IMR-90 (cell line): ENCODE measurements at regions not wholly inside any gene's neighbourhood (a gene's known extent, or its start where the extent isn't known, plus 50 kb on each side); places are given as distances from the start of the nearest gene placed in this dataset.
A peak's percentile ranks its signal among the peaks of the same experiment; 100 is the strongest.

Experiments used
- ATAC-seq: fragments of 200-7000 bp; cut with Tn5 transposase; 2 replicates; pipeline ENCODE4 v1.9.1; 2020; ENCODE audit warnings: low read depth, mild to moderate bottlenecking, moderate library complexity
- BruUV-seq: library from RNA; stranded (reverse); fragments of 400-500 nt; replicated peaks from 2 replicates; lab custom pipeline; 2021; lab: Mats Ljungman, UMichigan
- CTCF ChIA-PET: fragments of 300-600 bp; formaldehyde crosslinking; extraction: SDS; loops from one replicate; lab custom pipeline; 2021; ENCODE audit warnings: antibody characterized with exemption; lab: Yijun Ruan, JAX
- POLR2A ChIA-PET: fragments of 300-600 bp; sonication (Branson Sonifier 250); formaldehyde crosslinking; loops from one replicate; lab custom pipeline; 2022; ENCODE audit warnings: antibody characterized with exemption; ENCODE audit not compliant: unreplicated experiment; lab: Charles Lee
- DNase-seq: peaks from one replicate; pipeline ENCODE4 v3.0.0; 2013
- H2AFZ ChIP-seq: replicated peaks from 2 replicates; pipeline ENCODE3; 2013; ENCODE audit warnings: low read length, mild to moderate bottlenecking; ENCODE audit not compliant: poor library complexity
- H2AK5ac ChIP-seq: 2 replicates; pipeline ENCODE4 v1.6.1; 2013; ENCODE audit warnings: low read depth, low read length, inconsistent platforms
- H2AK9ac ChIP-seq: replicated peaks from 2 replicates; pipeline ENCODE3; 2013; ENCODE audit warnings: mild to moderate bottlenecking, low read depth, low read length, moderate library complexity; ENCODE audit not compliant: poor library complexity
- H2BK120ac ChIP-seq: 2 replicates; pipeline ENCODE4 v1.6.1; 2013; ENCODE audit warnings: low read depth, low read length, inconsistent platforms
- H2BK15ac ChIP-seq: 3 replicates; pipeline ENCODE4 v1.6.1; 2013; ENCODE audit warnings: low read depth, low read length, inconsistent platforms
- H2BK20ac ChIP-seq: 2 replicates; pipeline ENCODE4 v1.6.1; 2013; ENCODE audit warnings: low read depth, mild to moderate bottlenecking, inconsistent platforms, low read length, moderate library complexity
- H2BK5ac ChIP-seq: 2 replicates; pipeline ENCODE4 v1.6.1; 2013; ENCODE audit warnings: mild to moderate bottlenecking, low read depth, low read length, inconsistent platforms; ENCODE audit not compliant: poor library complexity, severe bottlenecking
- H3K14ac ChIP-seq: replicated peaks from 2 replicates; pipeline ENCODE4 v1.6.1; 2013; ENCODE audit warnings: low read depth, low read length, inconsistent platforms
- H3K18ac ChIP-seq: 2 replicates; pipeline ENCODE4 v1.6.1; 2013; ENCODE audit warnings: low read depth, low read length, control low read depth
- H3K23ac ChIP-seq: 2 replicates; pipeline ENCODE4 v1.6.1; 2013; ENCODE audit warnings: low read depth, low read length, inconsistent platforms
- H3K27ac ChIP-seq: 2 replicates; pipeline ENCODE4 v1.5.1; 2013; ENCODE audit warnings: mild to moderate bottlenecking, control low read depth, low read length; ENCODE audit not compliant: insufficient read depth
- H3K27me3 ChIP-seq: 2 replicates; pipeline ENCODE4 v1.6.1; 2013; ENCODE audit warnings: low read length; ENCODE audit not compliant: control insufficient read depth, insufficient read depth
- H3K36me3 ChIP-seq: 2 replicates; pipeline ENCODE4 v1.6.1; 2013; ENCODE audit warnings: low read length, mixed read lengths; ENCODE audit not compliant: control insufficient read depth, insufficient read depth
- H3K4ac ChIP-seq: 2 replicates; pipeline ENCODE4 v1.6.1; 2013; ENCODE audit warnings: low read depth, low read length, inconsistent platforms
- H3K4me1 ChIP-seq: 2 replicates; pipeline ENCODE4 v1.6.1; 2013; ENCODE audit warnings: low read length, mixed read lengths; ENCODE audit not compliant: control insufficient read depth, insufficient read depth
- H3K4me2 ChIP-seq: 2 replicates; pipeline ENCODE4 v1.6.1; 2013; ENCODE audit warnings: low read depth, mild to moderate bottlenecking, control low read depth, low read length, moderate library complexity
- H3K4me3 ChIP-seq: 2 replicates; pipeline ENCODE4 v1.5.1; 2013; ENCODE audit warnings: low read depth, mild to moderate bottlenecking, control low read depth, low read length, moderate library complexity; ENCODE audit not compliant: insufficient read depth
- H3K56ac ChIP-seq: 2 replicates; pipeline ENCODE4 v1.6.1; 2013; ENCODE audit warnings: low read length, inconsistent platforms; ENCODE audit not compliant: insufficient read depth; ENCODE audit errors: extremely low read depth
- H3K79me1 ChIP-seq, 2 experiments: 2 replicates each; pipeline ENCODE4 v1.6.1; 2013; ENCODE audit warnings: low read length in 2 of 2, inconsistent platforms in 1 of 2, low read depth in 1 of 2
- H3K9ac ChIP-seq: 2 replicates; pipeline ENCODE4 v1.6.1; 2013; ENCODE audit warnings: low read depth, low read length, control low read depth
- H3K9me1 ChIP-seq: 2 replicates; pipeline ENCODE4 v1.6.1; 2013; ENCODE audit warnings: low read length, inconsistent platforms; ENCODE audit not compliant: insufficient read depth
- H3K9me3 ChIP-seq: 2 replicates; pipeline ENCODE4 v1.6.1; 2013; ENCODE audit warnings: low read length; ENCODE audit not compliant: control insufficient read depth, insufficient read depth
- H4K20me1 ChIP-seq: 2 replicates; pipeline ENCODE4 v1.6.1; 2013; ENCODE audit warnings: low read length, inconsistent platforms; ENCODE audit not compliant: insufficient read depth
- H4K5ac ChIP-seq: 2 replicates; pipeline ENCODE4 v1.6.1; 2013; ENCODE audit warnings: mild to moderate bottlenecking, low read depth, low read length, control low read depth
- H4K8ac ChIP-seq, 2 experiments: 2 replicates each; pipeline ENCODE4 v1.6.1; 2013; ENCODE audit warnings: low read depth in 2 of 2, low read length in 2 of 2, control low read depth in 1 of 2, inconsistent platforms in 1 of 2
- H4K91ac ChIP-seq: 2 replicates; pipeline ENCODE4 v1.6.1; 2013; ENCODE audit warnings: low read depth, low read length, inconsistent platforms; ENCODE audit not compliant: insufficient read depth
- CEBPB ChIP-seq: IDR thresholded peaks from 2 replicates; pipeline ENCODE4 v1.6.1; 2012; ENCODE audit warnings: low read depth, low read length, improper control_type of control experiment
- MAZ ChIP-seq: IDR thresholded peaks from 2 replicates; pipeline ENCODE4 v1.6.1; 2012; ENCODE audit warnings: low read depth, mild to moderate bottlenecking, low read length, improper control_type of control experiment, moderate library complexity, borderline replicate concordance
- RFX5 ChIP-seq: IDR thresholded peaks from 2 replicates; pipeline ENCODE4 v1.8.0; 2012; ENCODE audit warnings: low read depth, mild to moderate bottlenecking, low read length, moderate library complexity
- SMC3 ChIP-seq: fragments of 150-350 bp; IDR thresholded peaks from 2 replicates; pipeline ENCODE4 v1.6.1; 2016; ENCODE audit warnings: low read depth, mild to moderate bottlenecking, antibody characterized with exemption, low read length, moderate library complexity
- WGBS, 2 experiments: methylation state at CpG; one replicate each; pipeline versions ENCODE4 v1.1.5 to v1.1.7; 2013; ENCODE audit warnings: missing lambda C conversion rate in 2 of 2; ENCODE audit not compliant: insufficient read length in 1 of 2; ENCODE audit errors: extremely low coverage in 2 of 2; 5-methylcytosine and 5-hydroxymethylcytosine counted together
- dilution Hi-C: fragments of 300-500 bp; cut with HindIII; formaldehyde crosslinking; loops from one replicate; pipeline ENCODE4 v1.14.3; 2018; ENCODE audit warnings: low sequenced_read_pairs; ENCODE audit not compliant: unreplicated experiment
- in situ Hi-C: fragments of 300-500 bp; cut with MboI; formaldehyde crosslinking; loops from 3 replicates; pipeline ENCODE4 v1.14.3; 2019; ENCODE audit warnings: low sequenced_read_pairs, inconsistent platforms, mixed read lengths
- intact Hi-C: fragments of 100-400 bp; cut with micrococcal nuclease; formaldehyde crosslinking; loops from 2 replicates; pipeline ENCODE4 v1.10.0; 2022

DNA sequence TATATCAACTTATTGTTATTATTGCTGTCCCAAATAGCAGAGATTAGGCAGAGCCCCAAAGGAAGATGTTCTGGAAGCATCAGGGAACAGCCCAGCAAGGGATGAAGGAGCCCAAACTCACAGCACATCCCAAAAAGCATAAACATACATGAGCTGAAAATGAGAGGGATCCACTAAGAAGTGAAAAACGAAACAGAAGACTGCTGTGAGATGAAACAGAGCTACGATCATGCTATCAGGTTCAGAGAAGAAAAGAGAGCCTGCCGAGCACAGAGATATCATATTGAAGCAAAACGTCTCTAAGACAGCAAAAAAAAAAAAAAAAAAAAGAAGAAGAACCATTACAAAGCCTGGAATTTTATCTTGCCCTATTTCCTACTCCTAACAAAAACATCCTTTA lies 127.3 kb downstream of the ZNF608 start:
- Histone ChIP-seq H2AK5ac (no peak overlapping the region), H3K9ac (no peak overlapping the region), H4K91ac (peak overlapping the region; percentile 32; the same call in 1 of the 2 replicates), H2BK5ac (no peak overlapping the region), H3K4me1 (peaks cover 2% of the 10 kb centered on the region; the same call in 1 of the 2 replicates), H2BK20ac (0 out of 2 replicates have a peak overlapping the region, but pooled peaks have one; percentile 1), H3K14ac (no peak overlapping the region; the same call in 1 of the 2 replicates), H4K8ac (peak overlapping the region in 1 of 2 experiments; percentile 19; a peak in 1 of 4 replicates), H3K4me2 (no peak overlapping the region), H3K4me3 (no peak overlapping the region), H3K9me1 (0 out of 2 replicates have a peak, but pooled peaks cover 2% of the 10 kb centered on the region), H3K56ac (peak overlapping the region; percentile 17; the same call in 1 of the 2 replicates), H3K23ac (no peak overlapping the region), H2BK120ac (0 out of 2 replicates have a peak overlapping the region, but pooled peaks have one; percentile 33), H2AK9ac (no peak overlapping the region), H3K36me3 (no peaks in the 10 kb centered on the region), H3K4ac (peak overlapping the region; percentile 31; the same call in 1 of the 2 replicates), H3K9me3 (no peaks in the 10 kb centered on the region), H3K18ac (no peak overlapping the region), H3K27ac (no peak overlapping the region), H4K20me1 (no peaks in the 10 kb centered on the region), H2BK15ac (0 out of 3 replicates have a peak overlapping the region, but pooled peaks have one; percentile 14), H3K79me1 (no peaks in the 10 kb centered on the region), H2AFZ (peak overlapping the region; percentile 18), H4K5ac (no peak overlapping the region), H3K27me3 (no peaks in the 10 kb centered on the region)
- TF ChIP-seq RFX5 (no peak), CEBPB (no peak), MAZ (no peak), SMC3 (no peak)
- no CpG with 5 or more reads among the region's 4 CpGs for WGBS, 2 experiments
- DNase-seq (no peak), ATAC-seq (no peak)
- in situ Hi-C loops: no loop called here
- dilution Hi-C loops: no loop called here
- BruUV-seq: no TSS peak
- CTCF ChIA-PET: no interaction called here
- intact Hi-C loops: no loop called here
- POLR2A ChIA-PET: no interaction called here
